Endodermal cell (in vitro differentiated cells): ENCODE measurements at regions not wholly inside any gene's neighbourhood (a gene's known extent, or its start where the extent isn't known, plus 50 kb on each side); places are given as distances from the start of the nearest gene placed in this dataset.

ENCODE experiments used
- DNase-seq: peaks from one replicate; pipeline ENCODE4 v3.0.0-alpha.2; 2017
- H3K27ac ChIP-seq: 2 replicates; pipeline ENCODE4 v1.5.1; 2013; ENCODE audit warnings: mild to moderate bottlenecking, low read depth, low read length, moderate library complexity
- H3K27me3 ChIP-seq: 2 replicates; pipeline ENCODE4 v1.6.1; 2013; ENCODE audit warnings: mild to moderate bottlenecking, low read length, moderate library complexity; ENCODE audit not compliant: insufficient read depth, control insufficient read depth, poor library complexity, severe bottlenecking
- H3K36me3 ChIP-seq: 2 replicates; pipeline ENCODE4 v1.7.0; 2013; ENCODE audit warnings: mild to moderate bottlenecking, low read length, moderate library complexity; ENCODE audit not compliant: control insufficient read depth, insufficient read depth
- H3K4me1 ChIP-seq: one replicate; pipeline ENCODE4 v1.7.0; 2013; ENCODE audit warnings: low read length; ENCODE audit not compliant: control insufficient read depth, insufficient read depth
- H3K4me3 ChIP-seq: 2 replicates; pipeline ENCODE4 v1.5.1; 2013; ENCODE audit warnings: mild to moderate bottlenecking, low read length, moderate library complexity
- H3K9ac ChIP-seq: 2 replicates; pipeline ENCODE4 v1.6.1; 2013; ENCODE audit warnings: mild to moderate bottlenecking, low read length, moderate library complexity; ENCODE audit not compliant: poor library complexity, severe bottlenecking; ENCODE audit errors: extremely low read depth
- H3K9me3 ChIP-seq: 2 replicates; pipeline ENCODE4 v1.6.1; 2013; ENCODE audit warnings: mild to moderate bottlenecking, low read length, moderate library complexity; ENCODE audit not compliant: control insufficient read depth
- H3K27ac Mint-ChIP-seq: 2 replicates; pipeline ENCODE4 v1.8.0; 2020; ENCODE audit warnings: mixed read lengths
- H3K27me3 Mint-ChIP-seq: 2 replicates; pipeline ENCODE4 v1.8.0; 2021; ENCODE audit warnings: mild to moderate bottlenecking, mixed read lengths; ENCODE audit not compliant: insufficient read depth
- H3K36me3 Mint-ChIP-seq: 2 replicates; pipeline ENCODE4 v1.8.0; 2020; ENCODE audit warnings: low read depth, mixed read lengths
- H3K4me1 Mint-ChIP-seq: 2 replicates; pipeline ENCODE4 v1.8.0; 2020; ENCODE audit warnings: mixed read lengths
- H3K4me3 Mint-ChIP-seq: 2 replicates; pipeline ENCODE4 v1.8.0; 2020; ENCODE audit warnings: mild to moderate bottlenecking, moderate library complexity, mixed read lengths
- H3K9me3 Mint-ChIP-seq: 2 replicates; pipeline ENCODE4 v1.8.0; 2020; ENCODE audit warnings: mild to moderate bottlenecking, mixed read lengths
- WGBS, 2 experiments: methylation state at CpG; one replicate each; pipeline versions ENCODE4 v1.1.5 to v1.1.7; 2013; ENCODE audit warnings: missing lambda C conversion rate in 2 of 2, mixed read lengths in 1 of 2; ENCODE audit not compliant: insufficient coverage in 1 of 2, insufficient read length in 1 of 2; 5-methylcytosine and 5-hydroxymethylcytosine counted together
- TF ChIP-seq, protein P1 (sequence below): fragments of 200-600 bp; sonication (generic); conservative IDR thresholded peaks from 2 replicates; pipeline ENCODE4 v1.5.0; 2021; ENCODE audit warnings: antibody characterized with exemption, mild to moderate bottlenecking

DNA sequence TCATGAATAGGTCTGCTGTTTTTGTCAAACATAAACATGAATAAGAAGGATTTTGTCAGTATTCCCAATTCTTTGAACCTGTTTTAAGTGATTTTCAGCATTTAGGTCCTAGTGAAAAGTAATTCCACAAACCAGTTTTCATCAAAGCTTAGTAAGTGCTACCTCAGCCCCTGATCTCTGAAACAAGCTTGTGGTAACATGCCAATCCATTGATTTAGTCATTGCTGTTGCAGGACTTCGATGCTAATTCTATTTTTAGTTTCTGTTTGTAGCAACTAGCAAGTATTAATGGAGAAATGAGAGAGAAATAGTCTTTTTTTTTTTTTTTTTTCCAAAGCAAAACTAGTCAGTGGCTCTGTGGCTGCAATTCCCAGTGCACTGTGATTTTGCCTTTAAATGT is 91.4 kb downstream of the JRKL start:
- no peak for DNase-seq
- Mint-ChIP-seq H3K4me1 (no peaks in the 10 kb centered on the region), H3K9me3 (peaks cover 15% of the 10 kb centered on the region), H3K36me3 (peaks cover 2% of the 10 kb centered on the region), H3K4me3 (no peak overlapping the region), H3K27ac (no peak overlapping the region), H3K27me3 (no peaks in the 10 kb centered on the region)
- no peaks in the 10 kb centered on the region for H3K4me1 ChIP-seq
- TF ChIP-seq, protein P1, sequence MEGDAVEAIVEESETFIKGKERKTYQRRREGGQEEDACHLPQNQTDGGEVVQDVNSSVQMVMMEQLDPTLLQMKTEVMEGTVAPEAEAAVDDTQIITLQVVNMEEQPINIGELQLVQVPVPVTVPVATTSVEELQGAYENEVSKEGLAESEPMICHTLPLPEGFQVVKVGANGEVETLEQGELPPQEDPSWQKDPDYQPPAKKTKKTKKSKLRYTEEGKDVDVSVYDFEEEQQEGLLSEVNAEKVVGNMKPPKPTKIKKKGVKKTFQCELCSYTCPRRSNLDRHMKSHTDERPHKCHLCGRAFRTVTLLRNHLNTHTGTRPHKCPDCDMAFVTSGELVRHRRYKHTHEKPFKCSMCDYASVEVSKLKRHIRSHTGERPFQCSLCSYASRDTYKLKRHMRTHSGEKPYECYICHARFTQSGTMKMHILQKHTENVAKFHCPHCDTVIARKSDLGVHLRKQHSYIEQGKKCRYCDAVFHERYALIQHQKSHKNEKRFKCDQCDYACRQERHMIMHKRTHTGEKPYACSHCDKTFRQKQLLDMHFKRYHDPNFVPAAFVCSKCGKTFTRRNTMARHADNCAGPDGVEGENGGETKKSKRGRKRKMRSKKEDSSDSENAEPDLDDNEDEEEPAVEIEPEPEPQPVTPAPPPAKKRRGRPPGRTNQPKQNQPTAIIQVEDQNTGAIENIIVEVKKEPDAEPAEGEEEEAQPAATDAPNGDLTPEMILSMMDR, result no peak
- H3K9ac ChIP-seq, result no peak overlapping the region
- 90% methylated on average over 1 of the region's 1 CpG; no CpG with 5 or more reads in 1 of the 2 experiments for WGBS, 2 experiments
- no peaks in the 10 kb centered on the region for H3K27me3 ChIP-seq
- H3K27ac ChIP-seq, result no peak overlapping the region
- H3K36me3 ChIP-seq, result no peaks in the 10 kb centered on the region
- H3K4me3 ChIP-seq, result no peak overlapping the region
- H3K9me3 ChIP-seq, result peaks cover 23% of the 10 kb centered on the region

- TF ChIP-seq, protein P1, result no peak
- H3K4me3 ChIP-seq, result no peak overlapping the region
- no peaks in the 10 kb centered on the region for H3K27me3 ChIP-seq
- no peak overlapping the region for H3K27ac ChIP-seq
- no peaks in the 10 kb centered on the region for H3K4me1 ChIP-seq
- Mint-ChIP-seq H3K4me1 (no peaks in the 10 kb centered on the region), H3K9me3 (peaks cover 11% of the 10 kb centered on the region), H3K27ac (no peak overlapping the region), H3K4me3 (no peak overlapping the region), H3K27me3 (no peaks in the 10 kb centered on the region), H3K36me3 (peaks cover 2% of the 10 kb centered on the region)
- no peak for DNase-seq
- no peaks in the 10 kb centered on the region for H3K36me3 ChIP-seq
- WGBS, 2 experiments, result 93 to 100% methylated on average over 1 of the region's 1 CpG
- H3K9ac ChIP-seq, result no peak overlapping the region
- peaks cover 18% of the 10 kb centered on the region for H3K9me3 ChIP-seq
Measured at GRCh38 chr11:96481771-96482170, 92.0 kb downstream of the JRKL start.

GRCh38 chr11:96482193-96482592 is 92.4 kb downstream of the JRKL start:
- Mint-ChIP-seq H3K36me3 (peaks cover 2% of the 10 kb centered on the region), H3K4me3 (no peak overlapping the region), H3K27me3 (no peaks in the 10 kb centered on the region), H3K9me3 (peaks cover 8% of the 10 kb centered on the region), H3K4me1 (no peaks in the 10 kb centered on the region), H3K27ac (no peak overlapping the region)
- no peak for DNase-seq
- 98% methylated on average over 2 of the region's 2 CpGs; no CpG with 5 or more reads in 1 of the 2 experiments for WGBS, 2 experiments
- Histone ChIP-seq H3K9ac (no peak overlapping the region), H3K4me1 (no peaks in the 10 kb centered on the region), H3K27ac (no peak overlapping the region), H3K9me3 (peaks cover 15% of the 10 kb centered on the region), H3K27me3 (no peaks in the 10 kb centered on the region), H3K4me3 (no peak overlapping the region), H3K36me3 (no peaks in the 10 kb centered on the region)
- TF ChIP-seq, protein P1, result no peak
